GM18951 (cell line): ENCODE measurements at regions not wholly inside any gene's neighbourhood (a gene's known extent, or its start where the extent isn't known, plus 50 kb on each side); places are given as distances from the start of the nearest gene placed in this dataset.

Experiments used
- POLR2A ChIP-seq: IDR thresholded peaks from 4 replicates; pipeline ENCODE4 v1.6.1; 2011; ENCODE audit warnings: mild to moderate bottlenecking; ENCODE audit not compliant: insufficient read length, insufficient read depth; ENCODE audit errors: extremely low read depth
- in situ Hi-C: fragments of 300-500 bp; cut with MboI; formaldehyde crosslinking; loops from one replicate; pipeline ENCODE4 v1.12.0; 2022; ENCODE audit warnings: low sequenced_read_pairs, mixed read lengths, inconsistent platforms; ENCODE audit not compliant: unreplicated experiment

DNA sequence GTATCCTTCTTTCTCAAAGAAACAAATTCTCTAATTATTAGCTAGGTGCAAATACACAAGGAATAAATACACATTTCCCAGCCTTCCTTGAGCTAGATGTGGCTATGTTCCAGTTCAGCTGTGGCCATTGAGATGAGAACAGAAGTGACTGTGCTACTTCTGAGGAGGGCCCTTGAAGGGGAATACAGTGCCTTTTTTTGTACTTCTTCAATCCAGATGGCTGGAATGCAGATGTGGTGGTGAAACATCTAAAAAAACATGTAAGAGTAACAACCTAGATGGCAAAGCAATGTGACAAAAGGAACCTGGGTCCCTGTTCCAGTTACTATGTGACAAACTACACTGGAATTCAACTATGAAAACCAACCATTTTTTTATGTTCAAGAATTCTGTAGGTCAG lies 115.4 kb upstream of the DST start:
- TF ChIP-seq POLR2A, result no peak
- in situ Hi-C loops, result no loop called here

DNA sequence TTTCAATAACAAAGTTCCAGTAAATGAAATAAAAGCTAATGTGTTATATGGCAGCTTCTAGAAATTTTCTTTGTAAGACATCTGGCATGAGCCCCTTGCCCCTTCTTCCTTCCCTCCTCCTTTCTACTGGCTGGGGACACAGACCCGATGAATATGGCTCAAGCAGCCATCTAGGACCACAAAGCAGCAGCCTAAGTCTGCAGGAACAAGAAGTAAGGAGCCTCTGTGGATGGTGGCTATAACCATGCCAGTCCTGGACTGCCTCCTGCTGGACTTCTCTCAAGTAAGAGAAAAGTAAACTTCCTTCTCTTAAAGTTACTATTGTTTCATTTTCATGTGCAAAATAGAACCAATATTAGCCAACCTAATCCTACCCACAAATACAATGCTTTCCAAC lies 114.9 kb upstream of the DST start:
- in situ Hi-C loops, result no loop called here
- TF ChIP-seq POLR2A, result no peak

DNA sequence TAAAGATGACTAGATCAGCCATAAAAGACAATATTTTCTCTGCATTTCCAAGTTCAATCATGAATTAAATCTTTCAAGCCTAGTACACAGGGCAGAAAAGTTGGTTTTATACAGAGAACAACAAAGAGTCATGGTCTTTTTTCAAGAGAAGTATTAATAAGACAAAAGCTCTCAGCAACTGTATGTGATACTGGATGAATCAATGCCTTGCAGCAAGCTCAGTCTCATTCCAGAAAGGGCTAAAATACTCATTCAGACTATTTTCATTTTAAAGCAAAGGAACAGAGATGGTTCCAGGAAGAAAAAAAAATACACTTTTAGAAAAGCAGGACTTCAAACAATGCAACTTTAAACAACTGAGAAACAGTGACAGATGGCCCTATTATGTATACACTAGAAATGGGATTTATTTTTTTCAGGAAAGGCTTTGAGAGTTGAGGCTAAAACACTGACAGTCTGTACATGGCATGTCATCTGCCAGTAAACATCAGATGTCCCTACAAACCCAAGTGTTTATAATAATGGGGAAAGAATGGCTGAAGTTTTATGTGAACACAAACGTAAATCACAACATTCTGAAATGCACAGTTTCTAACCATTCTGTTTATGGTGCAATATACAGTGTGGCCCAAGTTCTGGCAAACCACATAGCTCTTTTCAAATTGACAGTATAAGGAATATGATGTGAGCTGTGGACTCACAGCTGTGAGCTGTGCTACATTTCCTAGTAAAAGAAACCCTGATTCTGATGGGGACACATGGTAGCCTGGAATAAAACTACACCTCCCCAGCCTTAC lies 114.3 kb upstream of the DST start:
- in situ Hi-C loops, result no loop called here
- no peak for TF ChIP-seq POLR2A

DNA sequence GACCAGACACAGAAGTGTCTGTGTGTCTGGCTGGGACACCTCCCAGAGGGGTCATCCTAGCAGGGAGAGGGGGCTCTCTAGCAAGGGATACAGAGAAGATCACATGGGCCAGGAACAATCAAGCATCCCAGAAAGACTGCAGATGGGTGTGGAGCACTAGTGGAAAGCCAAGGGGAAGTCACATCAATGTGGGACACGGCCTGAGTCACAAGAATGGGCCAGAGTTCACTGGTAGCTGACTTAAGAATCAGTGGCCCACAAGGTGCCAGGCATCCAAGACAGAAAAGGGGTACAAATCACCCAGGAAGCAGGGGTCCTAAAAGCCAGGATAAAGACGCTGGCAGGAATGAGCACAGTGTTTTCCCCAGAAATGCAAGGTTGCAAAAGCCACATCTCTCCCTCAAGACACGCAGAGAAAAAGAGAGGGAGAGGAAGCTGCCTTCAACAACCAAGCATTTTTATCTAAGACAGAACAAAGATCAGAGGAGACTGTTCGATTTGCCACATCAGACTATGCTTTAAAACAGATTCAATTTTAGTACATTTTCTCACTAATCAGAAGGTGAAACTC lies 113.6 kb upstream of the DST start:
- TF ChIP-seq POLR2A, result no peak
- in situ Hi-C loops, result no loop called here

DNA sequence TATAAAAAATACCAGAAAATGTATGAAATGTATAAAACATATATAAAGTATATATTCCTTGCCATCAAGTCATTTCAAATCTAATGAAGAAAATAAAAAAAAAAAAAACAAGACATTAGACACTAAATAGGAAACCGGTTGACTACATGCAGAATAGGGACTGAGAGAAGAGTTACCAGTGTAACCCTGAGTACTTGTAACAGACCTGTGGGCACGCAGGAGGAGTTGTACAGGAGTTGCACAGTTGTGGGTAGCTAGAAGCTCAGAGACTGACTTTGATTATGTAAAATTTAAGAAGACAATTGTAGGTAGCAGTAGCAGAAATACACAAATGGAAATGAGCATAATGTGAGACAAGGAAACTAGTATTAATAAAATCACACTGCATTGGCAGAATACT lies 112.4 kb upstream of the DST start:
- in situ Hi-C loops, result no loop called here
- no peak for TF ChIP-seq POLR2A

DNA sequence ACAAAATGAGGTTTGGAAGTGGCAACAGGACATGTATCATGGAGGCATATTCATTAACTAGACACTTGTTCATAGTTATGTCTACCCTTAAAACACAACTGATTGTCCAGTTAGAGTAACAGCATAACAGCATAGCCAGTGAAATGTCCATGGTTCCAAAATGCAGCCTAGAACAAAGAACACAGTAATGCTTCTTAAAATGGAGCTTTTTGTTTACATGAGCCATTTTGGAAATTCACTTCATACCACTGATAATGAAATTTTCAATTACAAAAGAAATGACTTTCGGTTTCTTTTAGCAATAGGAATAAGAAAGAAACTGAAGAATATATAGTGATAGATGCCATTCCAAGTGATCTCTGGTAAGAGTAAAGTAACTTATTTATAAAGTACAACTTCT lies 111.1 kb upstream of the DST start:
- TF ChIP-seq POLR2A, result no peak
- in situ Hi-C loops, result no loop called here

DNA sequence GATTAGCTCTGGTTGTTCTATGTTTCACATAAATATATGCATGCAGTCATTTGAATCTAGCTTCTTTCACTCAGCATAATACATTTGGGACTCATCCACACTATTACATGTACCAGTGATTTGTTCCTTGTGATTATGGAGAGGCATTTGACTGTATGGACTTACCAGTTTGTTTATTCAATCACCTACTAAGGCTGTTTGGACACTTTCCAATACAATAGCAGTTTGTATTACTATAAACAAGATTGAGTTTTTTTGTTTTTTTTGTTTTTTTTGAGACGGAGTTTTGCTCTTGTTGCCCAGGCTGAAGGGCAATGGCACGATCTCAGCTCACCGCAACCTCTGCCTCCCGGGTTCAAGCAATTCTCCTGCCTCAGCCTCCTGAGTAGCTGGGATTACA lies 109.8 kb upstream of the DST start:
- in situ Hi-C loops, result no loop called here
- TF ChIP-seq POLR2A, result no peak

DNA sequence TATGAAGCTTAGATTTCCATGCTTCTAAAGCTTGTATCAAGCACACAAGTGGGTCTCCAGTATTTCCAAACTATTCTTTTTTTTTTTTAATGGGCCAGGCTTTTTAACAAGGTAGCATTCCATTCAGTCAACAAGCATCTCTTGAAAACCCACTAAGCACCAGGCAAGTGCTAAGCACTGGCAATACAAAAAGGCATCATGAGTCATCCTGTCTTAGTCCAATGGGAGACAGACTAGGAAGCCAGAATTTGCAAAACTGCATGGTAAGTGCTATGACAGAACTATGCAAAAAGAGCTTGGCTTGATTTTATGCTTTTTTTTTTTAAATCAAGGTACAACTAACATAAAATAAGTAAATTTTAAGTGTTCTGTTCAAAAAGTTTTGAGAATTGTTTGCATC lies 109.3 kb upstream of the DST start:
- no peak for TF ChIP-seq POLR2A
- in situ Hi-C loops, result no loop called here

DNA sequence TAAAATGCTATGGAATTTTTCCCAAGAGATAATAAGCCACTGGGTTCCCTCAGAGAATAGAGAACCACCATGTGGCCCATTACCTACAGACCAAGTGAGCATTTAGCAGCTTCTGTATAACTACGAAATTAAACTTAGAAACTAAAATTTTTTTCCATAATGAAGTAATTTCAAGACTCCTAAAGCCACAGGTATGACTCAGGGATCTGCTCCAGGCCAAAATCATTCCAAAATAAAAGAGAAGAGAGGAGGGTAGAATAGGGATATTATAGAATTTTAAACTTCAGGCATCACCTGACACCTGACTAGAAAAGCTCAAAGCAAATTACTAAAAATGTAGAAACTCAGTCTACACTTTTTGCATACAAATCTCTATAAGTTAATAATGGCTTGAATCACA lies 108.9 kb upstream of the DST start:
- TF ChIP-seq POLR2A, result no peak
- in situ Hi-C loops, result no loop called here

DNA sequence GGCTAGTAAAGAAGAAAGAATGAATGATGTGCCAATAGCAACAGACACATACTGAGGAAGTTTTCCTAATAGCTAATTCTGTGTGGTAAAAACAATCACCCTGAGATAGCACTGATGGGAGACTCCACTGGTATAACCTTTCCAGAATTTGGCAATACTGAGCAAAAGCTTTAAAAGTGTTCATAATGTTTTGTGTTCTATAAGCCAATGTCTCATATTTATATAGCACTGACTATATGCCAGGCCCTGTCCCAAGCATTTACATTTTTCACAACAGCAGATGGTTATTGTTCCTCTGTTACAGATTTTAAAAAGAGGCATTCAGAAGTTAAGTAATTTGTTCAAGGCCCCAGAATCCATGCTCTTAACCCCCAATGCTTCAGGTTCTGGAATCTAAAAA lies 108.0 kb upstream of the DST start:
- TF ChIP-seq POLR2A, result no peak
- in situ Hi-C loops, result no loop called here

DNA sequence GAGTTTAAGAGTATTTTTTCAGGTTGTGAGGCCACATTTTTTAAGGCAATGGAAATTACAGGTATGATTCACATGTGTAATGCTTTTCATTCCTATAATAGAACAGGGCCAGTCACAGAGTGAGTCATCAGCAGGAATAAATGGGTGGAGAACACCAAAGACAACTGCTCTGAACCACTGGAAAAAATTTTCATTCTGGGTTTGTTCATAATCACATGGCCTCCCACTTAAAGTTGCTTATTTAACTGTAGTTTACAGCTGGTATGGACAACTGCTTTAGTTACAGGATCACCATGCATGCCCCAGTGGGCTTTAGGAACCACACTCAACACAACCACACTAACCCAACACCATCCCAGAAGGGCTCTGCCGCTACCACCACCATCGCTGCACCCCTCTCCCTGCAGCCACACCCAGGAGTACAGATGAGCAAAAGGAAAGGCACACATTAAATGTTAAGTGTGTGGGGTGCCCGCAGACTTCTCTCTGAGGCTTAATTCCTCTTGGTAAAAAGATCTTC lies 107.0 kb upstream of the DST start:
- no peak for TF ChIP-seq POLR2A
- in situ Hi-C loops, result no loop called here

DNA sequence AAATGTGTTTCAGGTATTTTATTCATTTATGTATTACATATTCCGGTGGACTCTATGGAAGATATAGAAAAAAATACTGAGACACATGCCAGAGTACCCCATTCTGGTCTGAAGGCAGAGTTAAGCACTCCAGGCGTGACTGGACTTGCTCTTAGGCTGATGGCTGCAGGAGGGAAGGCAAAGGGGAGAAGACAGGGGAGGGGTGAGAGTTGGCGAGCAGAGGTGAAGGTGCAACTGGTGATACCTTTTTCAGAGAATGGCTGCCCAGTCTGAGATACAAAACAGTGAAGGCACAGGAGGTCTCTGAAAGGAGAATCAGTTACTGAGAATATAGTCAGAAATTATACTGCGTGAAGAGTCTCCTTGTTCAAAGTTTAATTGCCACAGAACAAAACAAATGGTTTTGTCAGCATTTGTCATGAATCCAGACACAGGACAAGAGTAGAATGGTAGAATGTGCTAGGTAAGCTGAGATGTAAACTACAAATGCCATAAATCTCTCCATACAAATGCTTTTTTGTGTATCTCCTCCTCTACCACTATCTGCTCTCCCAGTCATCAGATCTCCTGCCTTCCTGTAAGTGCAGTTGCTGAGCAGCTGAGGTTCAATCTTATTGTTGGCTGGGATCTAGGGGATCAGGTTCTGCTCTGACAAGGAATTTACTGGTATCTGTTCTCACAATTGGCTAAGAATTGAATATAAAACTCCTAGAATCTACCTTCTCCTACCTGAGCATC lies 104.2 kb upstream of the DST start:
- in situ Hi-C loops, result no loop called here
- no peak for TF ChIP-seq POLR2A

DNA sequence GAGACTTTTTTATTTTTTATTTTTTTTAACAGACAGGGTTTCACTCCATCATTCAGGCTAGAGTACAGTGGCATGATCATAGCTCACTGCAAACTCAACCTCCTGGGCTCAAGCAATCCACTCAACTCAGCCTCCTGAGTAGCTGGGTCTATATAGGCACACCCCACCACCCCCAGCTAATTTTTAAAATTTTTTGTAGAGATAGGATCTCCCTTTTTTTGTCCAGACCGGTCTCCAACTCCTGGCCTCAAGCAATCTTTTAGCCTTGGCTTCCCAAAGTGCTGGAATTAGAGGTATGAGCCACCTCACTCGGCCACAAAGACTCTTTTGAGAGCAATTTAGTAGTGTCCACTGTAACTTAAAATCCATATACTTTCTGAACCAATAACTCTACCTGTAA lies 103.3 kb upstream of the DST start:
- in situ Hi-C loops, result no loop called here
- TF ChIP-seq POLR2A, result no peak

DNA sequence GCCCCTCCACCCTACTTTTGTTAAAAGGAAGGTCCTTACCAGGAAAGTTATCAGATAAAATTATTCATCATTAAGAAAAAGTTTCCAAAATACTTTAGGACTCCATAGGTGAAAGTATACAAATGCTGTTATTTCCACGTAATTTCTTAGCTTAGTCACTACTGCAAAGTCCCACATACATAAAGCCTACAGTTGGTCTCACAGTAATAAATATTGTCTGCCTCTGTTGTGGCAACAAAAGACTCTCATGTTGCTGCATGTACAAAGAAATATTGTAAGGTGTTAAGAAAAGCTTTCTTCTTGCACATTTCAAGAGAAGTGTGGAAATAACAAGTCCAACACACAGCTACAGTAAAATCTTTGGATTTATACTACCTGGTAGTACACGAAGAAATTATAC lies 102.4 kb upstream of the DST start:
- in situ Hi-C loops, result no loop called here
- TF ChIP-seq POLR2A, result no peak

DNA sequence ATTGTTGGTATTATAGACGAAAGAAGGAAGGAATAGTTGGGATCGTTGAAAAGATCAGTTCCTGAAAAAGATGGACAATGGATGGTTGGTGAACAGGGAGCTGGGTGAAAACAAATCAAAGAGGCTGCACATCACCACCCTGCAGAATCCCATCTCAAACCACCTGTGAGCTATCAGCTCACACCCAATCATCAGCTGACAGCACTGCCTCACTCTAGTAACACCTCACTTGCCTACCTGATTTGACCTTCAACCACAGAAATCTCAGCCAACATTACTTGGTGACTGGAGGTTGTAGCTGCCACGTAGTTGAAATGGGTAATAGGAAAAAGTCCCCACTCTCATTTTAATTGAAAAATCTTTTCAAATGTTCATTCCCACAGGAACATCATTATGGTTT lies 101.8 kb upstream of the DST start:
- in situ Hi-C loops, result no loop called here
- TF ChIP-seq POLR2A, result no peak
